HepG2 (cell line): ENCODE measurements at regions not wholly inside any gene's neighbourhood (a gene's known extent, or its start where the extent isn't known, plus 50 kb on each side); places are given as distances from the start of the nearest gene placed in this dataset.

Experiments used
- ARID2 ChIP-seq: sonication (generic); formaldehyde crosslinking; IDR thresholded peaks from 2 replicates; pipeline ENCODE4 v1.8.1; 2022; ENCODE audit warnings: mild to moderate bottlenecking, missing genetic modification reagents, borderline replicate concordance
- ATM ChIP-seq: fragments of 450-650 bp; IDR thresholded peaks from 2 replicates; pipeline ENCODE4 v1.7.1; 2017; ENCODE audit warnings: mild to moderate bottlenecking, borderline replicate concordance
- HMG20A ChIP-seq: IDR thresholded peaks from 2 replicates; pipeline ENCODE4 v1.6.1; 2016; ENCODE audit warnings: borderline replicate concordance
- IKZF1 ChIP-seq: fragments of 450-650 bp; IDR thresholded peaks from 2 replicates; pipeline ENCODE4 v1.7.1; 2016
- KLF15 ChIP-seq: sonication (generic); formaldehyde crosslinking; IDR thresholded peaks from 2 replicates; pipeline ENCODE4 v1.8.1; 2023; ENCODE audit warnings: borderline replicate concordance, mild to moderate bottlenecking, inconsistent platforms, missing genetic modification reagents, mixed read lengths
- KLF6 ChIP-seq: IDR thresholded peaks from 2 replicates; pipeline ENCODE4 v1.8.0; 2016; ENCODE audit warnings: missing biosample characterization, missing genetic modification reagents
- MED8 ChIP-seq: sonication (generic); formaldehyde crosslinking; IDR thresholded peaks from 2 replicates; pipeline ENCODE4 v1.8.1; 2023; ENCODE audit warnings: mild to moderate bottlenecking, missing genetic modification reagents; ENCODE audit not compliant: insufficient replicate concordance
- NFYC ChIP-seq: IDR thresholded peaks from 2 replicates; pipeline ENCODE4 v1.6.1; 2016; ENCODE audit warnings: missing genetic modification reagents, missing compliant biosample characterization
- NONO ChIP-seq, 2 experiments: fragments of 450-650 bp in 1 of 2; sonication (generic) in 1 of 2; formaldehyde crosslinking in 1 of 2; IDR thresholded peaks in 1 of 2; conservative IDR thresholded peaks in 1 of 2; 2 replicates each; pipeline versions ENCODE4 v1.6.1 to v1.8.0; 2017 to 2022; ENCODE audit warnings: mild to moderate bottlenecking in 1 of 2, missing genetic modification reagents in 1 of 2, moderate library complexity in 1 of 2
- RARA ChIP-seq: IDR thresholded peaks from 2 replicates; pipeline ENCODE4 v1.6.1; 2016; ENCODE audit warnings: missing genetic modification reagents, missing compliant biosample characterization
- ZBTB8A ChIP-seq: sonication (generic); formaldehyde crosslinking; IDR thresholded peaks from 2 replicates; pipeline ENCODE4 v1.4.0; 2020; ENCODE audit warnings: mild to moderate bottlenecking, low read depth, missing genetic modification reagents, borderline replicate concordance
- ZFP62 ChIP-seq: sonication (generic); formaldehyde crosslinking; IDR thresholded peaks from 2 replicates; pipeline ENCODE4 v1.4.0; 2020; ENCODE audit warnings: missing genetic modification reagents
- ZGPAT ChIP-seq: IDR thresholded peaks from 2 replicates; pipeline ENCODE4 v1.6.1; 2016; ENCODE audit warnings: mild to moderate bottlenecking
- ZNF253 ChIP-seq: sonication (generic); formaldehyde crosslinking; IDR thresholded peaks from 2 replicates; pipeline ENCODE4 v1.8.0; 2022; ENCODE audit warnings: mild to moderate bottlenecking, missing genetic modification reagents, borderline replicate concordance
- ZNF275 ChIP-seq: sonication (generic); formaldehyde crosslinking; IDR thresholded peaks from 2 replicates; pipeline ENCODE4 v1.8.0; 2022; ENCODE audit warnings: missing genetic modification reagents, mild to moderate bottlenecking, inconsistent platforms, borderline replicate concordance
- ZNF3 ChIP-seq: IDR thresholded peaks from 2 replicates; pipeline ENCODE4 v1.7.0; 2017; ENCODE audit warnings: inconsistent platforms
- ZNF343 ChIP-seq: sonication (generic); formaldehyde crosslinking; IDR thresholded peaks from 2 replicates; pipeline ENCODE4 v1.4.0; 2020; ENCODE audit warnings: mild to moderate bottlenecking, missing genetic modification reagents
- ZNF383 ChIP-seq: sonication (generic); formaldehyde crosslinking; IDR thresholded peaks from 2 replicates; pipeline ENCODE4 v1.4.0; 2020; ENCODE audit warnings: missing genetic modification reagents, mild to moderate bottlenecking, borderline replicate concordance
- ZNF513 ChIP-seq: sonication (generic); formaldehyde crosslinking; conservative IDR thresholded peaks from 2 replicates; pipeline ENCODE4 v1.5.0; 2020; ENCODE audit warnings: missing genetic modification reagents
- ZNF574 ChIP-seq: sonication (generic); formaldehyde crosslinking; IDR thresholded peaks from 2 replicates; pipeline ENCODE4 v1.4.0; 2020; ENCODE audit warnings: missing genetic modification reagents
- ZNF780A ChIP-seq: sonication (generic); formaldehyde crosslinking; IDR thresholded peaks from 2 replicates; pipeline ENCODE4 v1.8.0; 2022; ENCODE audit warnings: mild to moderate bottlenecking, missing genetic modification reagents, moderate library complexity
- ZSCAN30 ChIP-seq: sonication (generic); formaldehyde crosslinking; IDR thresholded peaks from 2 replicates; pipeline ENCODE4 v1.5.0; 2020; ENCODE audit warnings: mild to moderate bottlenecking, missing genetic modification reagents
- TF ChIP-seq, protein P1 (sequence below): sonication (generic); formaldehyde crosslinking; IDR thresholded peaks from 2 replicates; pipeline ENCODE4 v1.5.0; 2020; ENCODE audit warnings: missing genetic modification reagents

- TF ChIP-seq NFYC (CRISPR knock-in tag) (no peak), MED8 (CRISPR knock-in tag) (peak; percentile 86), ZNF383 (no peak), ATM (no peak), KLF6 (CRISPR knock-in tag) (no peak), ZGPAT (peak; percentile 52; the same call in 1 of the 2 replicates), NONO (IDR thresholded peaks at IDR 0.05) (no peak), NONO (CRISPR knock-in tag; conservative IDR thresholded peaks at IDR 0.05) (peak; percentile 26; the same call in 1 of the 2 replicates), ZNF3 (no peak), ZNF513 (no peak), ZBTB8A (no peak), ZNF275 (CRISPR knock-in tag) (no peak), HMG20A (CRISPR knock-in tag) (peak; percentile 86; the same call in 1 of the 2 replicates), KLF15 (CRISPR knock-in tag) (no peak), ZNF574 (CRISPR knock-in tag) (no peak), IKZF1 (no peak), ZFP62 (no peak), ARID2 (CRISPR knock-in tag) (no peak), ZNF343 (CRISPR knock-in tag) (no peak), ZSCAN30 (CRISPR knock-in tag) (no peak), ZNF253 (no peak), ZNF780A (CRISPR knock-in tag) (no peak), RARA (CRISPR knock-in tag) (peak; percentile 86)
- TF ChIP-seq, protein P1, sequence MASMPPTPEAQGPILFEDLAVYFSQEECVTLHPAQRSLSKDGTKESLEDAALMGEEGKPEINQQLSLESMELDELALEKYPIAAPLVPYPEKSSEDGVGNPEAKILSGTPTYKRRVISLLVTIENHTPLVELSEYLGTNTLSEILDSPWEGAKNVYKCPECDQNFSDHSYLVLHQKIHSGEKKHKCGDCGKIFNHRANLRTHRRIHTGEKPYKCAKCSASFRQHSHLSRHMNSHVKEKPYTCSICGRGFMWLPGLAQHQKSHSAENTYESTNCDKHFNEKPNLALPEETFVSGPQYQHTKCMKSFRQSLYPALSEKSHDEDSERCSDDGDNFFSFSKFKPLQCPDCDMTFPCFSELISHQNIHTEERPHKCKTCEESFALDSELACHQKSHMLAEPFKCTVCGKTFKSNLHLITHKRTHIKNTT (CRISPR knock-in tag): no peak
Observed at GRCh38 chr21:38917043-38917774, 111.5 kb downstream of the ETS2 start (continued).
